SK-N-MC (cell line): ENCODE measurements at regions not wholly inside any gene's neighbourhood (a gene's known extent, or its start where the extent isn't known, plus 50 kb on each side); places are given as distances from the start of the nearest gene placed in this dataset.

ENCODE experiments used
- DNase-seq: peaks from one replicate; pipeline ENCODE4 v3.0.0-alpha.2; 2011; ENCODE audit warnings: low read depth, low spot score
- H3K27ac ChIP-seq: fragments of 200-600 bp; sonication (generic); 2 replicates; pipeline ENCODE4 v1.5.1; 2016; ENCODE audit warnings: mixed run types
- H3K36me3 ChIP-seq: fragments of 200-600 bp; sonication (generic); 2 replicates; pipeline ENCODE4 v1.6.1; 2017; ENCODE audit warnings: antibody characterized with exemption, low read length, mixed read lengths; ENCODE audit not compliant: insufficient read depth
- H3K4me3 ChIP-seq: fragments of 200-600 bp; sonication (generic); 2 replicates; pipeline ENCODE4 v1.5.1; 2016
- H3K9ac ChIP-seq: fragments of 200-600 bp; sonication (generic); 2 replicates; pipeline ENCODE4 v1.8.0; 2017; ENCODE audit warnings: mixed run types, mixed read lengths; ENCODE audit not compliant: insufficient read length
- H3K9me3 ChIP-seq: fragments of 200-600 bp; sonication (generic); 2 replicates; pipeline ENCODE4 v1.6.1; 2017; ENCODE audit warnings: low read depth, mild to moderate bottlenecking, antibody characterized with exemption, low read length, moderate library complexity, mixed read lengths
- EZH2 ChIP-seq: fragments of 200-600 bp; sonication (generic); IDR thresholded peaks from one replicate; pipeline ENCODE4 v1.6.1; 2017; ENCODE audit warnings: antibody characterized with exemption
- FOXP2 ChIP-seq: optimal IDR thresholded peaks from 2 replicates; pipeline ENCODE3; 2011; ENCODE audit warnings: mild to moderate bottlenecking, moderate library complexity; ENCODE audit not compliant: insufficient read depth; ENCODE audit errors: extremely low read length, control extremely low read depth
- POLR2AphosphoS5 ChIP-seq: IDR thresholded peaks from 2 replicates; pipeline ENCODE4 v1.6.1; 2012; ENCODE audit warnings: mild to moderate bottlenecking, low read depth, low read length, borderline replicate concordance

DNA sequence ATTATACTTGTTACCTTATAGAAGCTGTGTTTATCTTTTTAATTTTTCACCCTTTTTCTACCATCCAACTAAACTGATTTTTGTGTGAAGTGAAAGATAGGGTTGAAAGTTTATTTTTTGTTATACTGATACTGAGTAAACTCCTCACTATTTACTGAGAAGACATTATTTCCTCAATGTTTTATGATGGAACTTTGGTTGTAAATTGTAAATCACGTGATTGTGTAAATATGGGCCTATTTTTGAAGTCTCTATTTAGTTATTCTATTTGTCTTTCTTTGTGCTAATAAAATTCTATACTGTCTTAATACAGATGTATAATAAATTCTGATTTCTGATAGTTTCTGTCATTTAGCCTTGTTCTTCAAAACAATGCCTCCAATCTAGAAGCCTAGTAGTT lies 697.2 kb upstream of the SLC8A1 start:
- TF ChIP-seq POLR2AphosphoS5 (no peak), FOXP2 (no peak), EZH2 (no peak)

DNA sequence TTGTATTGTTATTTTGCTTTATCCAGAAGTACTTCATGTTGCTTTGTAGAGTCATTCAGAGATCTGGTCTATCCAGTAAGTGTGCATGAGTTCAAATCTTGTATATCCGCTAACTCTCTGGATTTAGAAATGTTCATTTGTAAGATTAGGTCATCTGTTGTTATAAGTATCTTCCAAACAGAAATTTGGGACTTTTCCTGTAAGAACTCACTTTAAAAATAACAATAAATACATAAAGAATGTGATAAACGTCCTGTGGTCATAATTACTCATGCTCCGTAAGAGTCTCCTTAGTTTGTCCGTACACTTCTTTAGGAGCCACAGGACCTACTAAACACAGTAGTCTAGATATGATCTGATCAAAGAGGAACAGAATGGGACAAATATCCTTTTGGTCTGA lies 699.9 kb upstream of the SLC8A1 start:
- H3K9me3 ChIP-seq: no peaks in the 10 kb centered on the region
- H3K9ac ChIP-seq: no peak overlapping the region
- H3K27ac ChIP-seq: no peak overlapping the region
- no peaks in the 10 kb centered on the region for H3K36me3 ChIP-seq
- no peak for DNase-seq
- no peak for TF ChIP-seq FOXP2
- H3K4me3 ChIP-seq: no peak overlapping the region

More for the DNA sequence above, 697.2 kb upstream of the SLC8A1 start:
- Histone ChIP-seq H3K4me3 (no peak overlapping the region), H3K9ac (no peak overlapping the region), H3K9me3 (no peaks in the 10 kb centered on the region), H3K36me3 (no peaks in the 10 kb centered on the region), H3K27ac (no peak overlapping the region)
- DNase-seq: no peak

DNA sequence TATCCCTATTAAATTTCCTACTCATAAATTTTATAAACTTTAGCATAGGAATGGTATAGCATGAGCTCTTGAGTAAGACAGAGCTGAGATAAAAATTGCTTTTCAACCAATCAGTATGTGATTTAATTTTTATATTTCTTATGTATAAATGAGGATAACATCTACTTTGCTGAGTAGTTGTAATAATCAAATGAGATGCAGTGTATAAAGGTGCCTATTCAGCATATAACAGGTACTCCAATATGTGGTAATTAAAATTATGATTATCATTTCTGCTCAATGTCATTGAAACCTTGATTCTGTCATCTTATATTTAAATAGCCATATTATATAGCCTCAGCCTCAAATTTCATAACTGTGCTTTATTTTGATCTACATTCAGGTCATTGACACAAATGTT lies 700.4 kb upstream of the SLC8A1 start:
- DNase-seq: no peak
- Histone ChIP-seq H3K9me3 (no peaks in the 10 kb centered on the region), H3K9ac (no peak overlapping the region), H3K36me3 (no peaks in the 10 kb centered on the region), H3K27ac (no peak overlapping the region), H3K4me3 (no peak overlapping the region)
- no peak for TF ChIP-seq FOXP2
- TF ChIP-seq EZH2: no peak
- TF ChIP-seq POLR2AphosphoS5: no peak

DNA sequence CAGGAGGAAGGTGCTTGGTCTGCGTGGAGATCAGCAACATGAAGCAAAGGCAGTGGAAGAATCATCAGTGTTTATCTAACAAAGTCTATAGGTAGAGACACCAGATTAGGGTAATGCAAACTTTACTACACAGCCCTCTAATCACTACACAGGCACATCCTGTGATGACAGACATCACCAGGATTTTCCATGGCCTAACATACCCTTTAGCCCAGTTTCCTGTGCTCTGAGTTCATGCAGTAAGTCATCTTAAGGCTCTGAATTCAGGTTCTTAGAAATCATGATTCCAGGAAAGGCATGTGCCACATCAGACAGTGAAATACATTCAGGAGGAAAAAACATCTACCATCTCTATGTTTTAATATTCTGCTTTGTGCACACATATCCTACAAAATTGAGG lies 708.5 kb upstream of the SLC8A1 start:
- TF ChIP-seq POLR2AphosphoS5 (no peak), FOXP2 (no peak), EZH2 (no peak)
- Histone ChIP-seq H3K9ac (no peak overlapping the region), H3K4me3 (no peak overlapping the region), H3K9me3 (no peaks in the 10 kb centered on the region), H3K36me3 (no peaks in the 10 kb centered on the region), H3K27ac (no peak overlapping the region)
- DNase-seq: no peak

DNA sequence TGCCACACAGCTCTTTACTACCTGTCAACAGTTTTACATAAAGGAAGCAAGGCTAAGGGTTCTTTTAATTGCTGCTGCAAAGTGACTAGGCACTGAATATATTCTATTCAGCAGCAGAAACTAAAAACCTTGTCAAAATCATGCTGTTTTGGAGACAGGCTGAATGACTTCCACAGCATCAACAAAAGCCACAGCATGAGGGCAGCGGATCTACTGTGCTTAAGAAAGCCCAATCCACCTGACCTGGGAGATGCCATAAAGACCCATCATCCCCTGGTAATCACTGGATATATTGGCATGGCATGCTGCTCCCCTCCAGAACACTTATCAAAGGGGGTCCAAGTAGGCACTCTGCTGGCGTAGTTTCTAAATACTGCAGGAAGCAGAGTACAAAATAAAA lies 715.1 kb upstream of the SLC8A1 start:
- no peak overlapping the region for H3K9ac ChIP-seq
- no peaks in the 10 kb centered on the region for H3K36me3 ChIP-seq
- TF ChIP-seq FOXP2 (no peak), EZH2 (no peak), POLR2AphosphoS5 (no peak)
- no peaks in the 10 kb centered on the region for H3K9me3 ChIP-seq
- DNase-seq: no peak
- no peak overlapping the region for H3K4me3 ChIP-seq
- no peak overlapping the region for H3K27ac ChIP-seq

- no peak overlapping the region for H3K9ac ChIP-seq
- no peaks in the 10 kb centered on the region for H3K9me3 ChIP-seq
- no peaks in the 10 kb centered on the region for H3K36me3 ChIP-seq
- H3K4me3 ChIP-seq: no peak overlapping the region
- DNase-seq: no peak
- TF ChIP-seq FOXP2 (no peak), POLR2AphosphoS5 (no peak), EZH2 (no peak)
- no peak overlapping the region for H3K27ac ChIP-seq
Measured at GRCh38 chr2:41169744-41170143, 717.9 kb upstream of the SLC8A1 start.

- no peak overlapping the region for H3K9ac ChIP-seq
- no peak for DNase-seq
- no peaks in the 10 kb centered on the region for H3K9me3 ChIP-seq
- TF ChIP-seq FOXP2 (no peak), EZH2 (no peak), POLR2AphosphoS5 (no peak)
- H3K36me3 ChIP-seq: no peaks in the 10 kb centered on the region
- no peak overlapping the region for H3K4me3 ChIP-seq
- no peak overlapping the region for H3K27ac ChIP-seq
Measured at GRCh38 chr2:41170589-41170988, 718.7 kb upstream of the SLC8A1 start.

GRCh38 chr2:41180387-41180786 lies 728.5 kb upstream of the SLC8A1 start:
- Histone ChIP-seq H3K36me3 (no peaks in the 10 kb centered on the region), H3K9me3 (no peaks in the 10 kb centered on the region), H3K9ac (no peak overlapping the region), H3K4me3 (no peak overlapping the region), H3K27ac (no peak overlapping the region)
- TF ChIP-seq FOXP2 (no peak), POLR2AphosphoS5 (no peak), EZH2 (no peak)
- no peak for DNase-seq

- no peak overlapping the region for H3K27ac ChIP-seq
- no peak overlapping the region for H3K4me3 ChIP-seq
- no peak for TF ChIP-seq FOXP2
- no peak for TF ChIP-seq EZH2
- TF ChIP-seq POLR2AphosphoS5: no peak
- no peak for DNase-seq
- no peaks in the 10 kb centered on the region for H3K9me3 ChIP-seq
- H3K9ac ChIP-seq: no peak overlapping the region
- no peaks in the 10 kb centered on the region for H3K36me3 ChIP-seq
Measured at GRCh38 chr2:41182961-41183360, 731.1 kb upstream of the SLC8A1 start.
